IPS-18c (cell line): ENCODE measurements at regions not wholly inside any gene's neighbourhood (a gene's known extent, or its start where the extent isn't known, plus 50 kb on each side); places are given as distances from the start of the nearest gene placed in this dataset.
"Not testable (repeated sequence)": the region's sequence is repeated elsewhere in the genome, so short reads cannot be mapped to it uniquely, and the experiment has no call there.

Experiments
- H3K4me3 ChIP-seq: 2 replicates; pipeline ENCODE4 v1.7.0; 2013; ENCODE audit warnings: low read depth, mild to moderate bottlenecking, low read length, moderate library complexity; ENCODE audit not compliant: insufficient read depth
- H3K9me3 ChIP-seq: one replicate; pipeline ENCODE4 v1.6.1; 2013; ENCODE audit warnings: mild to moderate bottlenecking, low read length, moderate library complexity; ENCODE audit not compliant: control insufficient read depth, insufficient read depth

DNA sequence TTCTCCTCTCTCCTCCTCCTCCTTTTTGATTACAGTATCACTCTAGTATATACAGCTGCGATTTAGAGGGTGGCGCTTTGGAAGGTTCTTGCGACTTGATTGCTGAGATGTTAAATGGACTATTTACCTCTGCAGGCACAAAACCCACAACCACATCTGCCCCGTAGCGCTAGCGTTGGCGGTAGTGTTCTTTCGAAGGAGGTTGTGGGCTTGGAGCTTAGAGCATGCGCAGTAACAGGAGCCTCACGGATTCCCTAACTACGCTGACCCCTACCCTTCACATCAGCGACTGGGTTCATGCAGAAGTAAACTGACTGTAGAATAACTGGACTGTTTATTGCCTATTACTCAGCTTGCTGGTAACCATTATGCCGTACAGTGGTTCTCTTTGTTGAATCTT is 58.0 kb downstream of the CGGBP1 start:
- H3K4me3 ChIP-seq, result no peak overlapping the region

DNA sequence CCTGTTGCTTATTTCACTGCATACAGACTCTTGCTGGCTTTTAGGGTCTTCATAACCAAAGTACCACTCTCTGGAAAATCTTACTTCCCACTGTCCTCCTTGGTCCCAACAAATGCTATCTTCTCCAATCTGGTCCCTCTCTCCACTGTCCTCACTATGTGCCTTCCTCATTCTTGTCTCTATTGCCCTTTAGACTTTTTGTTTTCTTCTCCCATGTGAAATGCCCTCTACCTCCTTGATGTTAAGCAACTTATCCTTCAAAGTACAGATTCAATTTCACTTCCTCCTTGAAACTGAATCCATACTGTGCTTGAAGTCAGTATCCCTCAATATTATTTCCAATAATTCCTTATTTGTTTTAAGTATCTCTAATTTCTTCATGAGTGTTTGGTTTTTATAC is 60.8 kb downstream of the CGGBP1 start:
- H3K4me3 ChIP-seq, result no peak overlapping the region

More for the DNA sequence above, 58.0 kb downstream of the CGGBP1 start:
- H3K9me3 ChIP-seq, result no peaks in the 10 kb centered on the region

DNA sequence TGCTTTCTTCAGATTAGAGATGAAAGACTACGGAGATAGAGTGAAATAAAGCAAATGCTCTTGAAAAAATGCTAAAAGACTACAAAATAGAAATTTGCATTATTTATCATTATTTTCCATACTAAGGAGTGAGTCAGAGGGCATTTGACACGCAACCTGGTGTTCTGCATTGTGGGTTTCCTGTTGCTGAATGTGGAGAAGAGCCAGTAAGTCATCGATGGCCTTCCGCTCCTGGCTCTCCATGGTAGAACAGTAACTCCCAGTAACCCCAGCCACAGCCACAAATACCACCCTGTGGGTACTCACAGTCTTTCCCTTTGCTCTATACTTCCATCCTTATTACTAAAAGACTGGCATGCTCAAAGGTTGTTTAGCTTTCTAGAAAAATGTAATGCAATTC is 61.5 kb downstream of the CGGBP1 start:
- H3K4me3 ChIP-seq, result no peak overlapping the region
- H3K9me3 ChIP-seq, result no peaks in the 10 kb centered on the region

More for the DNA sequence above, 60.8 kb downstream of the CGGBP1 start:
- H3K9me3 ChIP-seq, result no peaks in the 10 kb centered on the region

DNA sequence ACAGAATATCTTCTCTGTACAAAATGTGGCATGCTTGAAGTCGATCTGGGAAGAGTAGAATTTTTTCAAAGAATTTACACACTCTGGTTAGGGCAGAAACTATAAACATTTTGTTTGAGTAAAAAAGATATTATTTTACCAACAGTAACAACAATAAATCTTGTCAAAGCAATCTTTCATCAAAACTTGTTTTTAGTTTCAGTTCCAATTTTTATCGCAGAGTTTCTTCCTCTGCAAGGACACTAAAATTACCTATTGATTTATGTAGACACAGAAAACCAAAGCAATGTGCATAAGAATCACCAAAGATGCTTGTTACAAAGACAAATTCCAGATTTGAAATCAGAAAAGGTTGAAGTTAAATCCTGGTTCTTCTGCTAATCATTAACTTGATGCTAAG is 61.9 kb downstream of the CGGBP1 start:
- Histone ChIP-seq H3K4me3 (no peak overlapping the region), H3K9me3 (no peaks in the 10 kb centered on the region)

DNA sequence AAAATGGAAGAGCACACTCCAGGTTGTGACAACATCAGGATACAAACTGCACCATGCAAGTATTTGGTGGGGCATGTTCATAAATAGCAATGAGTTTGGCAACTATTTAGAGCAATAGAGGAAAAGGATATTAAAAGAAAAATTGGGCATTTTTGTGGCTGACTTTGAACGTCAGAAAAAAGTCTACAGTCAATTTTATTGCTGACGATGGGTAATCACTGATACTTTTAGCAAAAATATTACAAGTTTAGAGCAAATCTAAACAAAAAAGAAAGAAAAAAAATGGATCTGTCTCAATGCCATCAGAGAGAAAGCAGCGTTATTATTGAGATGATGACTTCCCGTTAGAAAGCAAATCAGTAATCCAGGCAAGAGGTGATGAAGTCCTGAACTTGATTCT is 65.2 kb downstream of the CGGBP1 start:
- Histone ChIP-seq H3K9me3 (no peaks in the 10 kb centered on the region), H3K4me3 (no peak overlapping the region)

DNA sequence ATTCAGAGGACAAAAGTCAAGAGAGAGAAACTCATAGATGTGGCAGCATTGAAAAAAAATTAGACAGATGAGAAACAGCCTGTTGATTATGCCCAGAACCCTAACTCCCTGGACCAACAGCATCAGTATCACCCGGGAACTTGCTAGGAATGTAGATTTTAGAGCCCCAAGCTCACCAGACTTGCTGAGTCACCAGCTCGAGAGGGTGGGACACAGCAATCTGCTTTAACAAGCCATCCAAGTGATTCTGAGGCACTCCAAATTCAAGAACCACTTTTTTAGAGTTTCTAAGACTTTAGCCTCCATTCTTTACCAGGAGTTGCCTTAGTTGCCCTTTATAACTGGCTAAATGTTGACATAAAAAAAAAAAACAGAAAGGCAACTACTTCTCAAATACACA is 70.9 kb downstream of the CGGBP1 start:
- no peak overlapping the region for H3K4me3 ChIP-seq
- no peaks in the 10 kb centered on the region for H3K9me3 ChIP-seq

DNA sequence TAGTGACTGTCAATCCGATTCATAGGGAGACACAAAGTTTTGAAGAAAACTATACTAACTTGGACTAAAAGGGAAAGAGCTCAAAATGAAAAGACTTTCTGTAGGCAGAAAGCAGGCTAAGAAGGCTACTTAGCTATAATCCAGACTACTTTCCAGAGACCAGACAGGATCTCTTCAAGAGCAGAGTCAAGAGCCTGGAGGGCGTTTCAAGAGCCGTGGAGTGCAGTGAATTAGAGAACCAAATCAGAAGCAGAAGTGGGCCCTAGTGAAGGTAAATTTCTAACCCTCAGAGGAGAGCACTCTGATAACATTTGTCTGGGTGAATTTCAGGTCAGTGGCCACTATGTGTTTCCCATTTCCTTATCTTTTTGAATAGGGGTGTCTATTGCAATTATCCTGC is 76.4 kb downstream of the CGGBP1 start:
- no peaks in the 10 kb centered on the region for H3K9me3 ChIP-seq
- H3K4me3 ChIP-seq, result no peak overlapping the region

DNA sequence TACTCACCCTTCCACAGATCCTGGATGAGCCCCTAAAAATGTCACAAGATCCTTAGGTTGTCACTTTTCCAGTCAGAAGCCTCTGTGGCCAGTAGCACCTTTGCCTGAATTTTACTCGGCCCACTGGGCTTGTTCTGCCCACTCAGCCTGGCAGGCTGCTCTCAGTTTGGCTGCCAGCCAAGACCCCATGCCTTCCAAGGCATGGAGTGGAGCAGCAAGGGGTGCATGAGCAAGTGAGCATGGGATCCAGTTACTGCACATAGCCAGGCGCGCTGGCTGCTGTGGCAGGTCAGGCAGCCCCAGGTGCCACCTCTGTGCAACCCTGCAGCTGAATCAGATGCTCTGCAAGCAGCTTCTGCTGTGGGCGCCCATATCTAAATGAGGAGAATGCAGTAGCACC is 79.3 kb downstream of the CGGBP1 start:
- no peaks in the 10 kb centered on the region for H3K9me3 ChIP-seq
- no peak overlapping the region for H3K4me3 ChIP-seq

DNA sequence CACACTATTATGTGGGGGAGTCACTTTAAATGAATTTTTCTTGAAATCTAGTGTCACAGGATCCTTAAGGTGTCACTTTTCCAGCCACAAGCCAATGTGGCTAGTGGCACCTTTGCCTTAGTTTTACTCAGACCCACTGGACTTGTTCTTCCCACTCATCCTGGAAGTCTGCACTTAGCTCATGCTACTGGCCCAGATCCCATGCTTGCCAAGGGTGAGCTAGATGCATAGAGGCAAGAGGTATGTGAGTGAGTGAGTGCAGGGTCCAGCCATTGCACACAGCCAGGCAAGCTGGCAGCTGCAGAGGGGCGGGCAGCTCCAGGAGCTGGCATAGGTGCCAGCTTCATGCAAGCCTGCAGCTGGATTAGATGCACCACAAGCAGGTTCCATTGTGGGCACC is 81.0 kb downstream of the CGGBP1 start:
- Histone ChIP-seq H3K4me3 (no peak overlapping the region), H3K9me3 (no peaks in the 10 kb centered on the region)

DNA sequence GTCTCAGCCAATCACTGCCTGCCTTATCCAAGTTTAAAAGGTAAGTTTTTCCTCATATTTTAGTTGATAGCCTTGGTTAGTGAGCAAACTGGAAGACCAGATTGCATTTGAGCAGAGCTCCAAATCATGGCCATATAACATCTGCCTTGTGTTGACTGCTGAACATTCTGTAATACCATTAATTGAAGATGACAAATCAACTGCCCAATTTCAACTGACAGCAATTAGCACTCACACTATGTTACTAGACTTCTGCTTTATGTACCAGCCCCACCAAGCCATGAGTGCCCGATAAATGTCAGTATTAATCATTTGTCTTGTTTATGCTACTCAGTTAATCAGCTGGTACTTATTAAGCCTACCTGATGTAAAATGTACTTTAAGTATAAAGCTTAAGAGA is 83.1 kb downstream of the CGGBP1 start:
- no peaks in the 10 kb centered on the region for H3K9me3 ChIP-seq
- H3K4me3 ChIP-seq, result no peak overlapping the region

DNA sequence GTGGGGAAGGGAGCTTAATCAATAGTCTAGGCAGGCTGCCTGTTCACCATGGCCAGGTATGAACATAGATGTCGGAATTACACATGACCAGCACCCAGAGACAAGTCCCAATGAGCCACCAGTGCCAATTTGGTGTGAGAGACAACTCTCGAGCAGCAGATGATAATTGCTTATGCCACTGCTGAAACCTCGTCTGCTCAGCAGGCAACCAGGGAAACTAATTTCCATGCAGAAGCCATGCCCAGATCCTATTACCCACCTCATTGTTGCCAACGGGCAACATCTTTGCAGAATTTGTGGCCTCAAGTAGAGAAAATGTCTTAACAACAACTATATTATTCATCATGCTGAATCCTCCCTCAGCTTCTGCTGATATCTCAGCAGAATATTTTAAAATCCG is 84.9 kb downstream of the CGGBP1 start:
- H3K9me3 ChIP-seq, result no peaks in the 10 kb centered on the region
- no peak overlapping the region for H3K4me3 ChIP-seq

DNA sequence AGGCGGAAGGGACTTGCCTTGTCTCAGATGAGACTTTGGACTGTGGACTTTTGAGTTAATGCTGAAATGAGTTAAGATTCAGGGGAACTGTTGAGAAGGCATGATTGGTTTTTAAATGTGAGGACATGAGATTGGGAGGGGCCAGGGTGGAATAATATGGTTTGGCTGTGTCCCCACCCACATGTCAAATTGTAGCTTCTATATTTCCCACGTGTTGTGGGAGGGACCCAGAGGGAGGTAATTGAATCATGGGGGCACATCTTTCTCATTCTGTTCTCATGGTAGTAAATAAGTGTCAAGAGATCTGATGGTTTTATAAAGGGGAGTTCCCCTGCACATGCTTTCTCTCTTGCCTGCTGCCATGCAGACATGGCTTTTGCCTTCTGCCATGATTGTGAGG is 89.2 kb downstream of the CGGBP1 start:
- Histone ChIP-seq H3K9me3 (no peaks in the 10 kb centered on the region), H3K4me3 (no peak overlapping the region)

DNA sequence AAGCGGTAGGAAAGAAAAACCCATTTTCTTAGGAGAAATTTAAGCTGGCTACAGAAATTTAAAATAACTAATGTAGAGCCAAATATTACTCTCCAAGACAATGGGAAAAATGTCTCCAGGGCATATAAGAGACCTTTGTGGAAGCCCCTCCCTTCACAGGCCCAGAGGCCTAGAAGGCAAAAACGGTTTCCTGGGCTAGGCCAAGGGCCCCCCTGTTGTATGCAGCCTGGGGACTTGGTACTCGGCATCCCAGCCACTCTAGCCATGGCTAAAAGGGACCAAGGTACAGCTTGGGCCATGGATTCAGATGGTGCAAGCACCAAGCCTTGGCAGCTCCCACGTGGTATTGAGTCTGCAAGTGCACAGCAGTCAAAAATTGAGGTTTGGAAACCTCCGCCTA is 90.1 kb downstream of the CGGBP1 start:
- Histone ChIP-seq H3K4me3 (no peak overlapping the region), H3K9me3 (no peaks in the 10 kb centered on the region)

DNA sequence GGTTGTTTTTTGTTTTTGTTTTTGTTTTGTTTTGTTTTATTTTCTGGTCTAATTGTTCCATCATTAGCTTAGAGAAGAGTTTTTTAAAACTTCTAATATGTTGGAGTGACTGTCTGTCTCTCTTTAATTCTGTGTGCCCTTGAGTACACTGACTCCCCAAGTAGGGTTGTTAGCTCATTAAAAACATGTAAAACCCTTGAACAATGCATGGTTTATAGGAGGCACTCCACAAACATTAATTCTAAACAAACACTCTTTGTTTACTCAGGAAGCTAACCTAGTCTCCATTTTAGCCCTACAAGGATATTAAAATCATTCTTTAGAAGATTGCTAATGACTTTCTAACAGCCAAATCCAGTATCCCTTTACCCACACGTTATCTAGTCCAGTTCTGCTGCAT is 100.5 kb downstream of the CGGBP1 start:
- Histone ChIP-seq H3K9me3 (no peaks in the 10 kb centered on the region), H3K4me3 (no peak overlapping the region)

DNA sequence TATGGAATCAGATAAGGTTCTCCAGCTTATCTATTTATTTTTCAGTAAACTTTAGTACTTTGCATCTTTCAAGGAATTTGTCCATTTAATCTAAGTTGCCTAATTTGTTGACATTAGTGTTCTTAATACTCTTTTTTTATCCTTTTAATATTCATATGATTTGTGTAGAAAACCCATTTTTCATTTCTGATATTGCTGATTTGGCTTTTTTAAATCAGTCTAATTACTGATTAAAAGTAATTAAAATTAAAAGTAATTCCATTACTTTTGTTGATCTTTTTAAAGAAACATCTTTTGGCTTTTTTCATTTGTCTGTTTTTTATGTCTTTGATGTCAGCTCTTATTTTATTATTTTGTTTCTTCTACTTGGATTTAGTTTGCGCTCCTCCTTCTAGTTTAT is 101.2 kb downstream of the CGGBP1 start:
- Histone ChIP-seq H3K4me3 (no peak overlapping the region), H3K9me3 (no peaks in the 10 kb centered on the region)

DNA sequence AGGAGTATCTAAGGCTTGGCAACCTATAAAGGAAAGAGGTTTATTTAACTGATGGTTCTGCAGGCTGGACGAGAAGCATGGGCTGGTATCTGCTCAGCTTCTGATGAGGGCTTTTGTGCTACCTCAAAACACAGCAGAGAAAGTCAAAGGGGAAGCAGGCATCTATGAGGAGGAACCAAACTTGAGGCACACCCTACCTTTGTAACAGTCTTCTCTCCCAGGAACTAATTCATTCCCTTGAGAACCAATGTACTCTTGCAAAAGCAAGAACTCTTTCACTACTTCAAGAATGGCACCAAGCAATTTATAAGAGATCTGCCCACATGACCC is 109.0 kb downstream of the CGGBP1 start:
- no peak overlapping the region for H3K4me3 ChIP-seq
- peaks cover 2% of the 10 kb centered on the region for H3K9me3 ChIP-seq

DNA sequence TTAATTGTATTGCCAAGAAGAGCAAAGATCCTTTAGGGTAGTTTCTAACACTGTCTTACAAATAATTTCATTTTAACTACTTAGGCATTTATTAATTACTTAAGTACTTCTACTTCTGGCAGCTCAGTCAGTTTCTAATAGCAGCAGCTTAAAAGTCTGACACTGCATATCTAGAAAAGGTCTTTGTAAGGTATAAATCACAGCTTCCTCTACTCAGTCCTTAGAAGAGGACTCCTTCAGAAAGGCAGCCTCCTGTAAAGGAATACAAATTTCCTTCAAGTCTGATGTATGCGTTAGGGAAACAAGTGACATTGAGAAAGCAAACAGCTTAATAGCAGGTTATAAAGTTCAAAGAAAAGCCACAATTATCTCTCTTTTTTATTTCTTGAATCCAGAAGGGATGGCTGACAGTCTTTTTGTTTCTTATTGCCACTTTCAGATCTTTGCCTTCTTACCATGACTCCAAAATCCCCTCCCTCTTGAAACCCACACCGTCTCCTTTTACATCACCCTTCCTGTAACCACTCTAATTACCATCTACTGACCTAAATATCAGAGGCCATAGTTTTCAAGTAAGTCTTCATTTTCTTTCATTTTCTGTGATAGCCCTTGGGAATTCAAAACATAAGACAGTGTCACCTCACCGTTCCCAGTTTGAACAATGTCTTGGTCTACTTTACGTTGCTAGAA is 109.5 kb downstream of the CGGBP1 start:
- Histone ChIP-seq H3K4me3 (no peak overlapping the region), H3K9me3 (peaks cover 2% of the 10 kb centered on the region)

DNA sequence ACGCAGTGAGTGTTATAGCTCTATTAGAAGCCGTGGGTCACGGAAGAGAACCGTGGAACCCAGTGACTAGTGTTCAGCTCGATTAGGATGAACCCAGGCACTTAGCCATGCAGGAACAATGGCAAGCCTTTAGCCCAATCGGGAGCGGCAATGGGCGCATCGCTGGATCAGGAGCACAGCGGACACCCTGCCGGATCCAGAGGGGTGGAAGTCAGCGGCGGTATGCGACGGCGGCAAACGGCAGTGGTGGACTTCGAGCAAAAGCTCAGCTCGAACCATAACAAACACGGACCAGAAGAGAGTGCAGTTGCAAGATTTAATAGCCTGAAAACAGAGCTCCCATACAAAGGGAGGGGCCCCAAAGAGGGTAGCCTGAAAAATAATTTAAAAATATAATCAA is 112.8 kb downstream of the CGGBP1 start:
- H3K4me3 ChIP-seq, H3K9me3 ChIP-seq: not testable (repeated sequence)

DNA sequence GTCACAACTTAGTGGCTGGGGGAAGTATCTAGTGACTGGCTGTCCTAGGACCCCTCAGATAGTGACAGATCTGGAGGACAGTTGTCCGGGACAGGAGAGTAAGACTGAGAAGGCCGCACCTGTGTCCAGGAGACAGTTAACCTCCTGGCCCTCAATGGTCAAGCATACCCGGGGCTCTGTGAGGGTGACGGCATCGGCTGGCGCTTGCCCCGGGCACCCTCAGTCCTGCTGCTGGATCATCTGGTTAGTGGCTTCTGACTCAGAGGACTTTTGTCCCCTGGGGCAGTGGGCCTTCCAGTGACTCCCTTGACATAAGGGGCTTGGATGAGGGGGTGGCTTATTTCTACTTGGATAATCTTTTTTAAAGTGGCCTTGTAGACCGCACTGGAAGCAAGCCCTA is 116.5 kb downstream of the CGGBP1 start:
- not testable (repeated sequence) for H3K9me3 ChIP-seq, H3K4me3 ChIP-seq
